ENCODE measurements at regions not wholly inside any gene's neighbourhood (a gene's known extent, or its start where the extent isn't known, plus 50 kb on each side); places are given as distances from the start of the nearest gene placed in this dataset.

DNA sequence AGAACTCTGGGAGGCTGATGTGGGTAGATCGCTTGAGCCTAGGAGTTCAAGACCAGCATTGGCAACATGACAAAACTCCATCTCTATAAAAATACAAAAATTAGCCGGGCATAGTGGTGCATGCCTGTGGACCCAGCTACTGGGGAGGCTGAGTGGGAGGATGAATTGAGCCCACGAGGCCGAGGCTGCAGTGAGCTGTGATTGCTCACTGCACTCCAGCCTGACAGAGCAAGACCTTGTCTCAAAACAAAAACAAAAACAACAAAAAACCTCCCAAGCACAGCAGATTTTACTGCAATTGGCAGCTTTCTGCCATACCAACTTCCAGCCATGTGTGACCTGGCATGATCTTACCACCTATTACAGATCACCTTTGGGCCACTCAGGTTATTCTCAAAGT lies 57.7 kb upstream of the LRPPRC start:
- TF ChIP-seq, protein P1, sequence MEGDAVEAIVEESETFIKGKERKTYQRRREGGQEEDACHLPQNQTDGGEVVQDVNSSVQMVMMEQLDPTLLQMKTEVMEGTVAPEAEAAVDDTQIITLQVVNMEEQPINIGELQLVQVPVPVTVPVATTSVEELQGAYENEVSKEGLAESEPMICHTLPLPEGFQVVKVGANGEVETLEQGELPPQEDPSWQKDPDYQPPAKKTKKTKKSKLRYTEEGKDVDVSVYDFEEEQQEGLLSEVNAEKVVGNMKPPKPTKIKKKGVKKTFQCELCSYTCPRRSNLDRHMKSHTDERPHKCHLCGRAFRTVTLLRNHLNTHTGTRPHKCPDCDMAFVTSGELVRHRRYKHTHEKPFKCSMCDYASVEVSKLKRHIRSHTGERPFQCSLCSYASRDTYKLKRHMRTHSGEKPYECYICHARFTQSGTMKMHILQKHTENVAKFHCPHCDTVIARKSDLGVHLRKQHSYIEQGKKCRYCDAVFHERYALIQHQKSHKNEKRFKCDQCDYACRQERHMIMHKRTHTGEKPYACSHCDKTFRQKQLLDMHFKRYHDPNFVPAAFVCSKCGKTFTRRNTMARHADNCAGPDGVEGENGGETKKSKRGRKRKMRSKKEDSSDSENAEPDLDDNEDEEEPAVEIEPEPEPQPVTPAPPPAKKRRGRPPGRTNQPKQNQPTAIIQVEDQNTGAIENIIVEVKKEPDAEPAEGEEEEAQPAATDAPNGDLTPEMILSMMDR (IDR thresholded peaks at IDR 0.05): no peak
- TF ChIP-seq POLR2A (IDR thresholded peaks at IDR 0.05) (no peak), POLR2AphosphoS5 (IDR thresholded peaks at IDR 0.05) (no peak), EP300 (IDR thresholded peaks at IDR 0.05) (no peak)

All from stomach (tissue), 4 donors.